Right ventricle myocardium superior (tissue), 1 donor: ENCODE measurements at regions not wholly inside any gene's neighbourhood (a gene's known extent, or its start where the extent isn't known, plus 50 kb on each side); places are given as distances from the start of the nearest gene placed in this dataset.
"Not testable (repeated sequence)": the region's sequence is repeated elsewhere in the genome, so short reads cannot be mapped to it uniquely, and the experiment has no call there.

ENCODE experiments used
- ATAC-seq: fragments of 200-7000 bp; cut with Tn5 transposase; one replicate; pipeline ENCODE4 v1.9.1; 2020; ENCODE audit warnings: mild to moderate bottlenecking; ENCODE audit not compliant: poor library complexity
- DNase-seq: peaks from one replicate; pipeline ENCODE4 v3.0.0-alpha.2; 2020
- intact Hi-C: fragments of 100-400 bp; cut with DNase I; formaldehyde crosslinking; loops from one replicate; pipeline ENCODE4 v1.11.2; 2022
- donor health status: DM: no; HTN: yes; CAD: no; lungs with severe emphysema.

DNA sequence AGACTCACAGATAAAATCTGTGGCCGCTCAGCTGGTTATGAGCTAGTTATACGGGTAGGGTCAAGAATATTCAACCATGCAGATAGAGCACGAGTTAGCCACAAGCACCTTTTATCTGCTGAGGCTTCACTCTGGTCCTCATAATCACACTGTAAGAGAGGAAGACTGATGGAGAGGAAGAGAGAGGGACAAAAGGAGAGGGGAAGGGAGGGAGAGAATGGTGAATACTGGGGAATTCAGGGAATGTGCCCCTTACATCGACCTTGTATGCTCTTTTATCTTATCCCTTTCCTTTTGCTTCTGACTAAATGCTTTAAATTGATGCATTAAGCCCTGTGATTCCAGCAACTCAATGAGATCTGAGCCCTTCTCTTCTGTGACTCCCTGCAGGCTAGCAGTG is 333.1 kb downstream of the DSEL start:
- DNase-seq (no peak), ATAC-seq (no peak)
- intact Hi-C loops, result no loop called here

DNA sequence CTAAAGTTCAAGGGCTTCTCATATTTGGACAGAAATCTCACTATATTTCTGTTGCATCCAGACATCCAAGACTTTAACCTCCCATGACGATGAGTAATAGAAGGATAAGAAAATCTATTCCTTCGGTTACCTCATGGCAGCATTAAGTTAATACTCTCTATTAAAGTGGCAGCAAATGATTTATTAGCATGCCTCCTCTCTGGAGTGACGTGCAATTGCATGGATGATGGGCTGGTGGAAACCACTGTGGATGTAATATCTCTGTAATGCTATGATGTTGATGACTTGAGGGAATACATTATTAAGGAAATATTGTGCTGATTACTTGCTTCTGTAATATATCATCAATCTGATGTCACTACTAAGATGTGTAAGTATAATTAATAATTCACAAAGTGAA is 336.8 kb downstream of the DSEL start:
- no peak for DNase-seq
- intact Hi-C loops, result no loop called here
- no peak for ATAC-seq

DNA sequence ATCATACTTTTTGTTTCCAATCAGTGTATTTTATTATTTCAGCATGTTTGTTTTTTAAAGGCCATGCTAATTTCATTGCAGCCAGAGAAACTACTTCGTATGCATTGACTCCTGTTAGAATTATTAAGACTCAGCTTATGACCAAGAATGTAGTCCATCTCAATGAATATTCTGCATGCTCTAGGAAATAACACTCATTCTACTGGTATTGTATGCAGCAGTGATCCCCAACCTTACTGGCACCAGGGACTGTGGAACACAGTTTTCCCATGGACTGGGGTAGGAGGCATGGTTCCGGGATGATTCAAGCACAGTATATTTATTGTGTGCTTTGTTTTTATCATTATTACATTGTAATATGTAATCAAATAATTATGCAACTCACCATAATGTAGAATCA is 356.9 kb downstream of the DSEL start:
- DNase-seq (no peak), ATAC-seq (no peak)
- intact Hi-C loops, result no loop called here

DNA sequence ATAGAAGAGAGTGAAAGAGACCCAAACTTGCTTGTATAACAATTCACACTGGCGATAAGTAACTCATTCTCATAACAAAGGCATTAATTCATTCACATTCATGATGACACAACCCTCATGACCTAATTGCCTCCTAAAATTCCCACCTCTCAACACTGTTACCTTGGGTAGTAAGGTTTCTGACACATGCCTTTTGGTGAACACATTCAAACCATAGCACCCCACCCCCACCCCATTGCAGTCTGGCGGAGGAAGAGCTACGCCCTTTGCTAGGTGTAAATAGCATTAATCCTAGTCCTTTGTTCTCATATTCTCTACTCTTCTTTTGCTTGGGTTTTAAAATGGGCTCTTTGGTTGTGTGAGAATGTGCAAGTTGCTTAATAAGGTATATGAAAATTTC is 361.5 kb downstream of the DSEL start:
- DNase-seq (no peak), ATAC-seq (no peak)
- intact Hi-C loops, result no loop called here

DNA sequence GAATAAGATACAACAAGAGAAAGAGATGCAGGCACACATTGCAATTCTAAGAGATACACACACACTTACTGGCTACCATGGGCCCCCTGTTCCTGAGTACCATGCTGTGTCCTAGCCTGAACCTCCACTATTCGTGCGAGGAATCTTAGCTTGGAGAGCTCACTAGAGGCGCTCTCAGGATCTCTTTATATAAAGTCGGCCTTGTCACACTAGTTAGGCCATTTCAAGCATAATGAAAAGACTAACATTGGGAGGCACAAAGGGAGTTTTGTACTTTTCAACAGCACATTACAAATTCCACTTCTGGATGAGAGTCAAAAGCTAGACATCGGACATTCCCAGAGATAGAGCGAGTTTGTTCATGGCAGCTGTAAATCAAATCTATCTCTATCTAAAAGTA is 365.2 kb downstream of the DSEL start:
- intact Hi-C loops, result no loop called here
- ATAC-seq (no peak), DNase-seq (no peak)

DNA sequence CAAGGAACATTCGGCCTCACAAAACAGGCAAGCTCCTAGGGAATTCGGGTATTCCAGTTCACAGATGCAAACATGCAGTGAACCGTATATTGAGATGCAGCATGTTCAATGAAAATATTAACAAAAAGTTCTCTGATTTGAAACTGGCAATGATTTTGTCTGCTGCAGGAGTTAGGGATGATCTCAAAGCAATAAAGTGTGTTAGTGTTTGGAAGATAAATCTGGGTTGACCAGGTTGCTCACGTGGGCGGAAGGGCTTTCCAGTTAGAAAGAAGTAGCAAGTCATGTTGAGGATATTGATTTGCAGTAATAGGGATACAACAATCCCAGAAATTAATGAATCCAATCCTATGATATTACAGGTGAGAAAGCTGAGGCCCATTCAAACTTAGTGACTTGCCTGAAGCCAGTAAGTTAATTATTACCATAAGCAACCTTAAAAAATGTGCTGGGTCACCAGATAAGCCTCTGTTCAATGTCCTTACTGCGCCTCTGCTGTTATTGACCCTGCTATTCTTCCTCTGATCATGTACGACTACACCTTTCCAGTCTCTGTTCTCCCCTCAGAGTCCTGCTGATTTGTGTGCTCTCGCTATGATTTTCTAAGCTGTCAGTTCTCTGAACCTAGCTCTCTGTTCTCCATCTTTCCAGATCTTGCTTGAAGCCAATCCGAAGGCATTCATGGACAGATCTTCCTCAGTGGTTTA is 370.8 kb downstream of the DSEL start:
- ATAC-seq (no peak), DNase-seq (no peak)
- intact Hi-C loops, result no loop called here

DNA sequence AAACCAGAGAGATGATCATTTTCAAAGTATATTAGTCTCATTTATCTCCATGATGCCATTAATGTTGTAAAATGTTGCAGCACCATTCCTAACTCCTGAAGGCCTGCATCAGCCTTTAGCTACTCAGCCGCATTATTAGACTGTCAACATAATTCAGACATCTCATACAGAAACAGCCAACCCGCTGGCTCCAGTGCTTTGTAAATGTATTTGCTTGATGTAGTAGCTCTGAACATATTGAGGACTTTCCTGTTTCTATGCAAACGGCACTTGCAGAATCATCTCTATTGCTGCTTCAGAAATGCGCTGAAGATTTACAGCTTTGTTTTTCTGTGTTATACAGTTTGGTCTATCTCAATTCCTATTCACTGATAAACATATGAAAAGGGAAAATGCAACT is 372.2 kb downstream of the DSEL start:
- intact Hi-C loops, result no loop called here
- ATAC-seq (no peak), DNase-seq (no peak)

DNA sequence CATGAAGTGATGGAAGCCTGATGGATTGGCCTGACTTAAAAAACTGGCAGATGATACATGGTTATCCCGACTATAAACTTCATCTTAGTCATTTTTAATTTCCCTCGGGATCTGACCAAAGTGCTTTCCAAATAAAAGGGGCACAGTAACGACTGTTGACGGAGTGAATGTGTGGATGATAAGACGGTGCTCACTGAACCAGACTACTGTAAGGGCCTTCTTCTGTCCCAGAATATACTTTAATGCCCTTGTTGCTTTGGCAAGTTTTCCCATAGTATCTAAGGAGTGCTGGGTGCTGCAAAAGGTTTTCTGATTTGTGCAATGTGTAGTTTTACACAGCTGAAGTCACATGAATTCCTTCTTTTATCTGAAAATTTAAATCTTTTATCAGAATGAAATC is 373.5 kb downstream of the DSEL start:
- no peak for DNase-seq
- intact Hi-C loops, result no loop called here

DNA sequence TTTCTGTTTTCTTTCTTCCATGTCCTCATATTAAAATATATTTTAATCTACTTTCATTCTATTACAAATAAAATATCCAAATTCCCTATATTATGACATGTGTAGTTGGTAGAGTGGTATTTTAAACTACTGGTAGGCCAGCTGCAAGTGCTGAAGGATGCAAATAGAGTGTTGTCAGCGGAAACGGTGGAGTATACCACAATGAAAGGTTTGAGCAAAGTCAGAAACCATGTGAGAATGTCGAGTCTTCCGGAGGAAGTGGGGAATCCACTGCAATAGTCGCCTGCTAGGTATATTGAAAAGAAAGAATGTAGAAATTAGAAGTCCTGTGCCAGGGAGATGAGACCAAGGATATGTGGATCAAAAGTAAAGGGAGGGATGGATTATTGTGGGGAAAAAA is 373.9 kb downstream of the DSEL start:
- intact Hi-C loops, result no loop called here
- DNase-seq (no peak), ATAC-seq (no peak)

More for the DNA sequence above, 373.5 kb downstream of the DSEL start:
- no peak for ATAC-seq

DNA sequence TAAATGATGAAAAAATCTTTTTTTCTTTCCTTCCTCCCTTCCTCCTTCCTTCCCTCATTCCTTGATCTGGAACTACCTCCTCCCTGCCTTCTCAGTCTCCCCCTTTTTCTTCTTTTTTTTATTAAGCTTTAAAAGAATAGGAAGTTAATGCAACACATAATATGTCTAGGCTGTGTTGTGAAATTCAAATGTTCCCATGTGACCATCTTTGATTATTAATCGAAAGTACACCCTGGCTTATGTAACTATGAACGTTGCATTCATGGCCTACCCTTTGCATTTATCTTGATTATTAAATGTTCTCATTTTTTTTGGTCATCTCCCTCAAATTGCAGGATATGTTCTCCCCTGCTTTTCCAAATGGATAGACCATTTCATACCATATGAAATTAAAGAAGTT is 376.0 kb downstream of the DSEL start:
- intact Hi-C loops, result no loop called here
- ATAC-seq (no peak), DNase-seq (no peak)

DNA sequence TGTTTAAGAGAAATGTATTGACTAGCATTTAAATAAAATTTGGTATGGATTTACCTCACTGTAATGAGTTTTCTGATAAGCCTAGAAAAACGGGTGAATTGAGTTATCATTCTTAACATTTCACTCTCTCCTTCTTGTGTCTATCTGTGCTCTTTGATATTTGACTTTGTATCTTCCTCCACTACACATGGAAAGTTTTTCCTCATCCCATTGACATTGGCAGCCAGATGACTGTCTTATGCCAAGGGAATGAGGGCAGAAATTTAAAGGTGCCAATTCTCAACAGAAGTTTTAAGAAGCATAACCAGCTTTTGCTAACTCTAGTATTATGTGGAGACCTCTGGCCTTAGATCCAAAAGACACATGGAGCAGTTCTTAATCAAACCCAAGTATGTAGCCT is 376.6 kb downstream of the DSEL start:
- intact Hi-C loops, result no loop called here
- no peak for ATAC-seq

DNA sequence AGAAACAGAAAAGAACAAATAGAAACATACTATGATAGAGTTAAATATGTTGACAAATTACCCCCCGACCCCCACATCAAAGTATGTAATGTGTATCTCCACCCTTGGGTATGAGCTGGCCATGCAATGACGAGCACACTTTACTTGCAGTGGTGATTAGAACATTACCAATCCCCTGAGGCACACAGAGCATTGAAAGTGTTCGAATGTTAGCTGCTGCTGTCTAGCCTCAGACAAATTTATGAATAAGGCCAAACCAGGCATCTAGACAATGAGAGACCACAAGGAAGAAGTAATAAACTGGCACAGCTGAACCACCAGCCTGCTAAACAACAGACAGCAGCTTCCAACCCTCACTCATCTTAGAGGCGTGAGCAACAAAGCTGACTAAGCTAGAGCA is 380.5 kb downstream of the DSEL start:
- intact Hi-C loops, result no loop called here
- no peak for DNase-seq
- no peak for ATAC-seq

More for the DNA sequence above, 376.6 kb downstream of the DSEL start:
- DNase-seq, result no peak

DNA sequence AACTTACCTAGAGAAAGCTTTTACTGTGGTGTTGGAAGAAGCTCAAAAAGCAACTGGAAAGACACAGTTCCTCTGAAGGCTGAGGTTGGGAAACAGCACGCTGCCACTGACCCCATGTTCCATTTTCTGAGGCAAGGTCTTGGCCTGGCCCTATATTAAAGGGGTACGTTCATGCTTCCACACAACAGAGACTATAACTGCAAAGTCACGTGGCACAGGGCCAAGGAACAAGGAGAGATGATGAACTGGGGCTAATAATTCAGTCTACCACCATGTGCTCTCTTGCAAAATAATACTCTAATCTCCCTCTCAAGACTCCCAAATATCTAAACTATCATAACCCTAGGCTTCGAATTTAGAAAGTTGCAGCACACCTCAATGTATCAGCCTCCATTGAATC is 381.6 kb downstream of the DSEL start:
- ATAC-seq (no peak), DNase-seq (no peak)
- intact Hi-C loops, result no loop called here

DNA sequence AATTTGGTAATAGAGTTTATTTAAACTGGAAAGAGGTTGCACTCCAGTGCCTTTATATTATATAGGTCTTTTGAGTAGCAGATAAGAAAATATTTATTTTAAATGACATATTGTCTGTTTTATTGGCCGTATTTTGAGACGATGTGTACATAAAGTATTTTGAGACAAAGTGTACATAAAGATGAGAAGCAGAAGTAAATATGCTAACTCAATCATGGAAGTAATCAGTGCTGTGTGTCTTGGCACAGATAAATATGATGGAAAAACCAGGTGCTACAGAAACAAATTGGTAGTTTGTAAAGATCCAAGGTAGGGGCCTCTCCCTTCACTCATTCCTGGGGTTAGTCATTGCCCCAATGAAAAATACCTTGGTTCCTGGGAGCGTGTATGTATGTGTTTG is 382.9 kb downstream of the DSEL start:
- intact Hi-C loops, result no loop called here
- DNase-seq (no peak), ATAC-seq (no peak)

DNA sequence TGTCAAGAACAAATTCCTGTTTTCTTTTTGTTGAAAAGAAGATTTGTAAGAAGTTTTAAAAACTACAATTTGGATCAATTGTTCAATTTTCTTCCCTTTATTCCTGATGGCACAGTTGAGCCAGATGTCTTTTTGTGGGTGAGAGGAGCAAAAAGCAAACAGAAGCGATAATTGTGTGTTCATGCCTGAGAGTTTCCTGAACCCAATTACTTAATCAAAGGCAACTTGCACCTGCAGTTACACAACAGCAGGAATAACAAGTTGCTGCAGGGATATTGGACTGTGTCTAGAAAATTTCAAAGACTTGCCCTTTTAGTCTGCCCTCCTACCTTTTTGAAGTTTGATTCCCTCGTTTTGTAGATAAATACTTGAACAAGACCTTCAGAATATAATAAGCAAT is 383.6 kb downstream of the DSEL start:
- ATAC-seq (no peak), DNase-seq (no peak)
- intact Hi-C loops, result no loop called here

DNA sequence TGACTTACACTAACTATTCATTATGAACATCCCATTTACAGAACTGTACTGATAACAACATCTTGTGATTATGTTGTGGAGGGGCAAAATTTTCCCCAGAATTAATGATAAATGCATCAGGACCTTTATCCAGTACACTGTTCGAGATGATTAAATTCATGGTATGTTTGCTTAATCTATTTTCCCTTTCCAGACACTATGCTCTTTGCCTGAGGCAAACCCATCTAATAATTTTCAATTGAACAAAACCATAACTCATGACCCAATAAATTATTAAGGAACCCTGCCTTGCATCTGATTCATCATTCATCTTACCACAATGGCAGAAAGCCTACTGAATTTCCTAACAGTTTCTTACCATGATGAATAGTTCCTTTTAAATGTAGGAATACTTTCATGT is 385.0 kb downstream of the DSEL start:
- ATAC-seq, result no peak
- intact Hi-C loops, result no loop called here
- no peak for DNase-seq

DNA sequence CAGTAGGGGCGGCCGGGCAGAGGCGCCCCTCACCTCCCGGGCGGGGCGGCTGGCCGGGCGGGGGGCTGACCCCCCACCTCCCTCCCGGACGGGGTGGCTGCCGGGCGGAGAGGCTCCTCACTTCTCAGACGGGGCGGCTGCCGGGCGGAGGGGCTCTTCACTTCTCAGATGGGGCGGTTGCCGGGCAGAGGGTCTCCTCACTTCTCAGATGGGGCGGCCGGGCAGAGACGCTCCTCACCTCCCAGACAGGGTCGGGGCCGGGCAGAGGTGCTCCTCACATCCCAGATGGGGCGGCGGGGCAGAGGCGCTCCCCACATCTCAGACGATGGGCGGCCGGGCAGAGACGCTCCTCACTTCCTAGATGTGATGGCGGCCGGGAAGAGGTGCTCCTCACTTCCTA is 389.8 kb downstream of the DSEL start:
- DNase-seq, result not testable (repeated sequence)

DNA sequence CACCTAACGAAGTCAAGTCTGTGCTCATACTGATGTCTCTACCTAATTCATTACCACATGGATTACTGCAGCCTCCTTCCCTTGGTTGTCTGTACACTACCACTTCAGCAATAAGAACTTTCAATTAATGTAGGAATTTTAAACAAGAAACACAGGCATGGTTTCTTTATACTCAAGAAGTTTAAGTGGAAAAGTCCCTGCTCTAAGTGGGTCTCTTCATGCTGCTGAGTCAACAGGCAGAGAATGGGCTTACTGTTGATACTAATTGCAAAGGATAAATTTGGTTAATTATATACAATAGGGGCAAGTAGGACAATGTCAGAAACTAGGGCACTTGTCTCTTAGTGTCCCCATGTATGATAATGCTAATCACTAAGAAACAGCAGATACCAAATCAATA is 392.6 kb downstream of the DSEL start:
- no peak for DNase-seq
- ATAC-seq, result no peak
- intact Hi-C loops, result no loop called here

More for the DNA sequence above, 389.8 kb downstream of the DSEL start:
- intact Hi-C loops, ATAC-seq: not testable (repeated sequence)

DNA sequence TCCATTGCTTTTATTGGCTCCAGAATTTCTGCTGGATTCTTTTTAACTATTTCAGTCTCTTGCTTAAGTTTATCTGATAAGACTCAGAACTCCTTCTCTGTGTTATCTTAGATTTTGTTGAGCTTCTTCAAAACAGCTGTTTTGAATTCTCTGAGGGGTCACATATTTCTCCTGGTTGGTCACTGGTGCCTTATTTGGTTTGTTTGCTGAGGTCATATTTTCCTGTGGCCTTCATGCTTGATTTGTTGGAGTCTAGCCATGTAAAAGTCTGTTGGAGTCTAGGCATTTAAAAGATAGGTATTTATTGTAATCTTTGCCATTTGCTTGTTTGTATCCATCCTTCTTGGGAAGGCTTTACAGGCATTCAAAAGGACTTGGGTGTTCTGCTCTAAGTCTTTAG is 398.7 kb downstream of the DSEL start:
- DNase-seq (no peak), ATAC-seq (no peak)
- intact Hi-C loops, result no loop called here

DNA sequence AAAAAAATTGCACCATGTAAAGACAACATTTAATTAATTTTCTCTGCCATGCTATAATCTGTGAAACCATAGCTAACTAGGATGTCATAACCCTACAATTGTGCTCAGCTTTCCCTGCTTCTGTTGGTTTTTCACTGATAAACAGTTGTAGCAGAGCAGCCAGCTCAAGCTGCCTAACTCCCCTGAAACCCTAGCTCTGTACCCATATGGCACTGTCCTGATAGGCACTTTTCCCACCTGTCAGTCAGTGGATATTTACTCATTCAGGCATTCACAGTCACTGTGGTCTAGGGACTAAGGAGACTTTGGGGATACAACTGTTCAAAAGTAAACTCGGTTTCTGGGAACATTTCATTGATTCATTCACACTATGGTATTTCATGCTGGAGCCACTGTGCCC is 407.0 kb downstream of the DSEL start:
- intact Hi-C loops, result loop anchor here (10.0 kb wide), 1 partner anchor 95 kb away; no protein-coding TSS in a partner anchor
- DNase-seq (no peak), ATAC-seq (no peak)

DNA sequence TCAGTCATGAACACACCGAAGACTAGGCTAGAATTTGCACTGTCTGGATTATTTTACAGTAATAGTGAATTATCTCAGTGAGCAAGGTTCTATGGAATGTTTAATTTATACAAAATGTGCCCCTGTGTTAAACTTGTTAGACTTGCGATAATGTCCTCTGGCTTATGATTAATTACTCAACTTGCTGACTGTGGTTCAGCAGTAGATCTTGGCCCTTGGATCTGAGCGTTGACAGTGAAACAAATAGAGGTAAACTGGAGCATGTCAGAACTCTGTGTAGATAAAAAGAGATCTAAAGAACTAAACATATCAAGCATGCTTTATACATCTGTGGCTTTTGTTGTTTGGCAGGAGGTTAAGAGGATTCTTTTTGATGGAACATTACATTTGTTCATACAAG is 407.6 kb downstream of the DSEL start:
- DNase-seq (no peak), ATAC-seq (no peak)
- intact Hi-C loops, result loop anchor here (10.0 kb wide), 1 partner anchor 96 kb away; no protein-coding TSS in a partner anchor
